Liver (tissue), 8 donors: ENCODE measurements at regions not wholly inside any gene's neighbourhood (a gene's known extent, or its start where the extent isn't known, plus 50 kb on each side); places are given as distances from the start of the nearest gene placed in this dataset.

Experiments
- DNase-seq: peaks from one replicate; pipeline ENCODE4 v3.0.0-alpha.2; 2017; ENCODE audit warnings: low spot score
- H3K27ac ChIP-seq, 2 donors: one replicate each; pipeline ENCODE4 v1.7.0; 2013; ENCODE audit warnings: inconsistent platforms in 2 of 2, low read length in 2 of 2, control low read depth in 1 of 2, low read depth in 1 of 2, mild to moderate bottlenecking in 1 of 2
- H3K27me3 ChIP-seq, 4 donors: one replicate each; pipeline versions ENCODE4 v1.6.1 to v1.7.0; 2013; ENCODE audit warnings: low read length in 3 of 4, inconsistent platforms in 1 of 4, mild to moderate bottlenecking in 1 of 4, moderate library complexity in 1 of 4; ENCODE audit not compliant: control insufficient read depth in 4 of 4, insufficient read depth in 4 of 4
- H3K36me3 ChIP-seq, 4 donors: one replicate each; pipeline versions ENCODE4 v1.6.1 to v1.7.0; 2013; ENCODE audit warnings: low read length in 3 of 4, mild to moderate bottlenecking in 3 of 4, low read depth in 1 of 4, moderate library complexity in 1 of 4; ENCODE audit not compliant: control insufficient read depth in 4 of 4, insufficient read depth in 3 of 4
- H3K4me1 ChIP-seq, 4 donors: one replicate each; pipeline versions ENCODE4 v1.6.1 to v1.7.0; 2013; ENCODE audit warnings: low read length in 3 of 4, mild to moderate bottlenecking in 3 of 4, moderate library complexity in 1 of 4; ENCODE audit not compliant: control insufficient read depth in 4 of 4, insufficient read depth in 4 of 4
- H3K4me3 ChIP-seq, 3 donors: one replicate each; pipeline versions ENCODE4 v1.6.1 to v1.7.0; 2013; ENCODE audit warnings: low read length in 3 of 3, control low read depth in 1 of 3, low read depth in 1 of 3, mild to moderate bottlenecking in 1 of 3
- H3K9ac ChIP-seq, 2 donors: one replicate each; pipeline ENCODE4 v1.7.0; 2013; ENCODE audit warnings: low read length in 2 of 2, mild to moderate bottlenecking in 2 of 2, moderate library complexity in 2 of 2, control low read depth in 1 of 2, low read depth in 1 of 2
- H3K9me3 ChIP-seq, 4 donors: one replicate each; pipeline versions ENCODE4 v1.6.1 to v1.7.0; 2013; ENCODE audit warnings: low read length in 3 of 4; ENCODE audit not compliant: control insufficient read depth in 4 of 4
- ATF3 ChIP-seq: IDR thresholded peaks from 2 replicates; pipeline ENCODE4 v1.6.1; 2016; ENCODE audit warnings: antibody characterized with exemption
- CTCF ChIP-seq: fragments of 150-350 bp; IDR thresholded peaks from 2 replicates; pipeline ENCODE4 v1.5.1; 2017; ENCODE audit warnings: improper control_type of control experiment, low read depth, low read length; ENCODE audit not compliant: missing input control
- EGR1 ChIP-seq, 2 donors: IDR thresholded peaks; 2 replicates each; pipeline ENCODE4 v1.6.1; 2016 to 2018; ENCODE audit warnings: antibody characterized with exemption in 2 of 2, low read depth in 2 of 2
- FOXA1 ChIP-seq: IDR thresholded peaks from 2 replicates; pipeline ENCODE4 v1.6.1; 2016; ENCODE audit warnings: antibody characterized with exemption
- FOXA2 ChIP-seq: IDR thresholded peaks from 2 replicates; pipeline ENCODE4 v1.6.1; 2016; ENCODE audit warnings: antibody characterized with exemption
- GABPA ChIP-seq, 2 donors: IDR thresholded peaks in 1 of 2; conservative IDR thresholded peaks in 1 of 2; 2 replicates each; pipeline ENCODE4 v1.6.1; 2016; ENCODE audit warnings: antibody characterized with exemption in 2 of 2, mild to moderate bottlenecking in 1 of 2, moderate library complexity in 1 of 2
- HNF4A ChIP-seq, 2 donors: conservative IDR thresholded peaks; 2 replicates each; pipeline ENCODE4 v1.6.1; 2016; ENCODE audit warnings: antibody characterized with exemption in 2 of 2, mild to moderate bottlenecking in 2 of 2
- HNF4G ChIP-seq: IDR thresholded peaks from 2 replicates; pipeline ENCODE4 v1.6.1; 2016; ENCODE audit warnings: antibody characterized with exemption
- JUND ChIP-seq, 2 donors: IDR thresholded peaks; 2 replicates each; pipeline ENCODE4 v1.6.1; 2016; ENCODE audit warnings: antibody characterized with exemption in 2 of 2
- NR2F2 ChIP-seq: IDR thresholded peaks from 2 replicates; pipeline ENCODE4 v1.6.1; 2016; ENCODE audit warnings: antibody characterized with exemption
- RAD21 ChIP-seq, 2 donors: IDR thresholded peaks; 2 replicates each; pipeline ENCODE4 v1.6.1; 2016; ENCODE audit warnings: antibody characterized with exemption in 2 of 2, mild to moderate bottlenecking in 2 of 2
- REST ChIP-seq: IDR thresholded peaks from 2 replicates; pipeline ENCODE4 v1.6.1; 2016; ENCODE audit warnings: antibody characterized with exemption, mild to moderate bottlenecking
- RXRA ChIP-seq, 2 donors: IDR thresholded peaks; 2 replicates each; pipeline ENCODE4 v1.6.1; 2017 to 2018; ENCODE audit warnings: antibody characterized with exemption in 2 of 2, mild to moderate bottlenecking in 1 of 2
- SP1 ChIP-seq: IDR thresholded peaks from 2 replicates; pipeline ENCODE4 v1.6.1; 2018; ENCODE audit warnings: antibody characterized with exemption, mild to moderate bottlenecking
- TAF1 ChIP-seq: conservative IDR thresholded peaks from 2 replicates; pipeline ENCODE4 v1.6.1; 2016; ENCODE audit warnings: antibody characterized with exemption, mild to moderate bottlenecking
- YY1 ChIP-seq: IDR thresholded peaks from 2 replicates; pipeline ENCODE4 v1.6.1; 2016; ENCODE audit warnings: antibody characterized with exemption, mild to moderate bottlenecking
- ZBTB33 ChIP-seq: IDR thresholded peaks from 2 replicates; pipeline ENCODE4 v1.6.1; 2016; ENCODE audit warnings: antibody characterized with exemption
- WGBS: extraction: QIAGEN DNeasy Blood & Tissue Kit; methylation state at CpG from one replicate; pipeline ENCODE4 v1.1.7; 2013; 5-methylcytosine and 5-hydroxymethylcytosine counted together
- donor health status: healthy.
- donor health status: healthy.
- donor health status: healthy.
- donor health status: healthy.
- donor health status: healthy.

- DNase-seq: no peak
- Histone ChIP-seq H3K27me3 (no peaks in the 10 kb centered on the region), H3K36me3 (no peaks in the 10 kb centered on the region), H3K4me1 (no peaks in the 10 kb centered on the region), H3K27ac (no peak overlapping the region), H3K9me3 (no peaks in the 10 kb centered on the region), H3K4me3 (no peak overlapping the region), H3K9ac (no peak overlapping the region)
- TF ChIP-seq GABPA (IDR thresholded peaks at IDR 0.05 in 1 of 2, conservative IDR thresholded peaks at IDR 0.05 in 1 of 2): no peak
- TF ChIP-seq HNF4A (conservative IDR thresholded peaks at IDR 0.05): no peak
- TF ChIP-seq FOXA1: no peak
- no peak for TF ChIP-seq ATF3
- TF ChIP-seq ZBTB33: no peak
- TF ChIP-seq RAD21 (IDR thresholded peaks at IDR 0.05): no peak
- no peak for TF ChIP-seq SP1
- no peak for TF ChIP-seq RXRA (IDR thresholded peaks at IDR 0.05)
- TF ChIP-seq NR2F2: no peak
- no peak for TF ChIP-seq EGR1 (IDR thresholded peaks at IDR 0.05; ENCODE audit: low read depth in 2 of 2)
- no peak for TF ChIP-seq FOXA2
- TF ChIP-seq HNF4G: no peak
- no peak for TF ChIP-seq REST
- no peak for TF ChIP-seq TAF1
- TF ChIP-seq CTCF: no peak
- no peak for TF ChIP-seq JUND (IDR thresholded peaks at IDR 0.05)
- TF ChIP-seq YY1: no peak
These were observed 228.7 kb downstream of the TXNL1 start for GRCh38 chr18:56409736-56410135.

- Histone ChIP-seq H3K9ac (no peak overlapping the region), H3K36me3 (no peaks in the 10 kb centered on the region), H3K4me3 (no peak overlapping the region), H3K27ac (no peak overlapping the region), H3K27me3 (no peaks in the 10 kb centered on the region), H3K4me1 (no peaks in the 10 kb centered on the region), H3K9me3 (no peaks in the 10 kb centered on the region)
- 92% methylated on average over 4 of the region's 4 CpGs for WGBS
- no peak for DNase-seq
- TF ChIP-seq GABPA (IDR thresholded peaks at IDR 0.05 in 1 of 2, conservative IDR thresholded peaks at IDR 0.05 in 1 of 2) (no peak), SP1 (no peak), TAF1 (no peak), REST (no peak), RXRA (IDR thresholded peaks at IDR 0.05) (no peak), HNF4A (conservative IDR thresholded peaks at IDR 0.05) (no peak), ZBTB33 (no peak)
These were observed 230.7 kb downstream of the TXNL1 start for GRCh38 chr18:56407646-56408180.
